GM19025 (cell line): ENCODE measurements at regions not wholly inside any gene's neighbourhood (a gene's known extent, or its start where the extent isn't known, plus 50 kb on each side); places are given as distances from the start of the nearest gene placed in this dataset.

Source experiments
- ATAC-seq: cut with Tn5 transposase; IDR thresholded peaks from one replicate; pipeline ENCODE4 v1.9.1; 2021; ENCODE audit warnings: mild to moderate bottlenecking, low read depth, moderate library complexity; ENCODE audit not compliant: unreplicated experiment

GRCh38 chr4:137768196-137768595 is 235.9 kb upstream of the PCDH18 start:
- ATAC-seq = no peak

- ATAC-seq = no peak
Observed at GRCh38 chr4:137762591-137762990, 230.3 kb upstream of the PCDH18 start.

GRCh38 chr4:137754652-137755471 is 222.6 kb upstream of the PCDH18 start:
- ATAC-seq = no peak

- ATAC-seq = no peak
Observed at GRCh38 chr4:137749466-137749865, 217.2 kb upstream of the PCDH18 start.

- ATAC-seq = no peak
Observed at GRCh38 chr4:137748616-137749015, 216.3 kb upstream of the PCDH18 start.

GRCh38 chr4:137740141-137740540 is 207.8 kb upstream of the PCDH18 start:
- ATAC-seq = no peak

- no peak for ATAC-seq
Observed at GRCh38 chr4:137739391-137739790, 207.1 kb upstream of the PCDH18 start.

GRCh38 chr4:137738375-137738990 is 206.2 kb upstream of the PCDH18 start:
- ATAC-seq = no peak

GRCh38 chr4:137735561-137736104 is 203.3 kb upstream of the PCDH18 start:
- ATAC-seq = no peak

GRCh38 chr4:137733174-137734141 is 201.2 kb upstream of the PCDH18 start:
- ATAC-seq = peak; percentile 68

GRCh38 chr4:137722910-137723309 is 190.6 kb upstream of the PCDH18 start:
- no peak for ATAC-seq

- ATAC-seq = no peak
Observed at GRCh38 chr4:137711502-137711901, 179.2 kb upstream of the PCDH18 start.

GRCh38 chr4:137707626-137708025 is 175.3 kb upstream of the PCDH18 start:
- no peak for ATAC-seq

- no peak for ATAC-seq
Observed at GRCh38 chr4:137707102-137707620, 174.9 kb upstream of the PCDH18 start.

- no peak for ATAC-seq
Observed at GRCh38 chr4:137705171-137705783, 173.0 kb upstream of the PCDH18 start.

GRCh38 chr4:137703195-137703594 is 170.9 kb upstream of the PCDH18 start:
- ATAC-seq = no peak

GRCh38 chr4:137702512-137702911 is 170.2 kb upstream of the PCDH18 start:
- ATAC-seq = no peak

GRCh38 chr4:137701401-137701800 is 169.1 kb upstream of the PCDH18 start:
- ATAC-seq = no peak

GRCh38 chr4:137700751-137701150 is 168.5 kb upstream of the PCDH18 start:
- ATAC-seq = no peak

GRCh38 chr4:137700072-137700471 is 167.8 kb upstream of the PCDH18 start:
- ATAC-seq = no peak
